Fibroblast of the conjunctiva (primary cell): ENCODE measurements at regions not wholly inside any gene's neighbourhood (a gene's known extent, or its start where the extent isn't known, plus 50 kb on each side); places are given as distances from the start of the nearest gene placed in this dataset.
"Not testable (repeated sequence)": the region's sequence is repeated elsewhere in the genome, so short reads cannot be mapped to it uniquely, and the experiment has no call there.

Source experiments
- DNase-seq: peaks from one replicate; pipeline ENCODE4 v3.0.0-alpha.2; 2010; ENCODE audit warnings: low read depth

GRCh38 chr5:108587821-108588220 lies 159.9 kb upstream of the FER start:
- no peak for DNase-seq

GRCh38 chr5:108581026-108581425 lies 166.7 kb upstream of the FER start:
- no peak for DNase-seq

GRCh38 chr5:108579236-108579635 lies 168.5 kb upstream of the FER start:
- no peak for DNase-seq

GRCh38 chr5:108578791-108579190 lies 168.9 kb upstream of the FER start:
- no peak for DNase-seq

- DNase-seq, result no peak
Observed at GRCh38 chr5:108567429-108567828, 180.3 kb upstream of the FER start.

- DNase-seq, result no peak
Observed at GRCh38 chr5:108564441-108564840, 182.5 kb upstream of the FBXL17 start.

- DNase-seq, result no peak
Observed at GRCh38 chr5:108562205-108562454, 180.2 kb upstream of the FBXL17 start.

- no peak for DNase-seq
Observed at GRCh38 chr5:108561416-108562204, 179.7 kb upstream of the FBXL17 start.

- DNase-seq, result peak; percentile 50
Observed at GRCh38 chr5:108560581-108560980, 178.7 kb upstream of the FBXL17 start.

- no peak for DNase-seq
Observed at GRCh38 chr5:108560166-108560565, 178.3 kb upstream of the FBXL17 start.

- not testable (repeated sequence) for DNase-seq
Observed at GRCh38 chr5:108558840-108559239, 176.9 kb upstream of the FBXL17 start.

GRCh38 chr5:108558142-108558541 lies 176.2 kb upstream of the FBXL17 start:
- DNase-seq, result not testable (repeated sequence)

GRCh38 chr5:108557686-108558085 lies 175.8 kb upstream of the FBXL17 start:
- no peak for DNase-seq

GRCh38 chr5:108556441-108557145 lies 174.7 kb upstream of the FBXL17 start:
- DNase-seq, result no peak

GRCh38 chr5:108548684-108549596 lies 167.0 kb upstream of the FBXL17 start:
- no peak for DNase-seq

GRCh38 chr5:108546939-108547338 lies 165.0 kb upstream of the FBXL17 start:
- DNase-seq, result no peak

- no peak for DNase-seq
Observed at GRCh38 chr5:108545301-108545700, 163.4 kb upstream of the FBXL17 start.

GRCh38 chr5:108543486-108543885 lies 161.6 kb upstream of the FBXL17 start:
- no peak for DNase-seq

- DNase-seq, result no peak
Observed at GRCh38 chr5:108541836-108542235, 159.9 kb upstream of the FBXL17 start.

- no peak for DNase-seq
Observed at GRCh38 chr5:108536321-108536720, 154.4 kb upstream of the FBXL17 start.

- not testable (repeated sequence) for DNase-seq
Observed at GRCh38 chr5:108532129-108532445, 150.2 kb upstream of the FBXL17 start.

- no peak for DNase-seq
Observed at GRCh38 chr5:108531367-108532128, 149.7 kb upstream of the FBXL17 start.
